ENCODE measurements at regions not wholly inside any gene's neighbourhood (a gene's known extent, or its start where the extent isn't known, plus 50 kb on each side); places are given as distances from the start of the nearest gene placed in this dataset.

- H3F3A ChIP-seq (ENCODE audit: low read depth), result no peaks in the 10 kb centered on the region
- no peaks in the 10 kb centered on the region for H3K79me2 ChIP-seq (ENCODE audit: insufficient read depth, low read length)
- H3K4me1 ChIP-seq (ENCODE audit: insufficient read depth, low read length, poor library complexity, severe bottlenecking), result no peaks in the 10 kb centered on the region
- no peak overlapping the region for H3K9ac ChIP-seq (ENCODE audit: low read depth, low read length, poor library complexity, severe bottlenecking)
- H4K20me1 ChIP-seq (ENCODE audit: insufficient read depth, low read length, poor library complexity, severe bottlenecking), result no peaks in the 10 kb centered on the region
- H3K36me3 ChIP-seq (ENCODE audit: insufficient read depth, low read length), result no peaks in the 10 kb centered on the region
- H3K4me3 ChIP-seq (ENCODE audit: low read length, poor library complexity, severe bottlenecking), result no peak overlapping the region
- H3K27me3 ChIP-seq (ENCODE audit: insufficient read depth, low read length, poor library complexity, severe bottlenecking), result no peaks in the 10 kb centered on the region
- TF ChIP-seq EZH2phosphoT487 (IDR thresholded peaks at IDR 0.05; ENCODE audit: borderline replicate concordance), result no peak
- TF ChIP-seq, protein P1, sequence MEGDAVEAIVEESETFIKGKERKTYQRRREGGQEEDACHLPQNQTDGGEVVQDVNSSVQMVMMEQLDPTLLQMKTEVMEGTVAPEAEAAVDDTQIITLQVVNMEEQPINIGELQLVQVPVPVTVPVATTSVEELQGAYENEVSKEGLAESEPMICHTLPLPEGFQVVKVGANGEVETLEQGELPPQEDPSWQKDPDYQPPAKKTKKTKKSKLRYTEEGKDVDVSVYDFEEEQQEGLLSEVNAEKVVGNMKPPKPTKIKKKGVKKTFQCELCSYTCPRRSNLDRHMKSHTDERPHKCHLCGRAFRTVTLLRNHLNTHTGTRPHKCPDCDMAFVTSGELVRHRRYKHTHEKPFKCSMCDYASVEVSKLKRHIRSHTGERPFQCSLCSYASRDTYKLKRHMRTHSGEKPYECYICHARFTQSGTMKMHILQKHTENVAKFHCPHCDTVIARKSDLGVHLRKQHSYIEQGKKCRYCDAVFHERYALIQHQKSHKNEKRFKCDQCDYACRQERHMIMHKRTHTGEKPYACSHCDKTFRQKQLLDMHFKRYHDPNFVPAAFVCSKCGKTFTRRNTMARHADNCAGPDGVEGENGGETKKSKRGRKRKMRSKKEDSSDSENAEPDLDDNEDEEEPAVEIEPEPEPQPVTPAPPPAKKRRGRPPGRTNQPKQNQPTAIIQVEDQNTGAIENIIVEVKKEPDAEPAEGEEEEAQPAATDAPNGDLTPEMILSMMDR (conservative IDR thresholded peaks at IDR 0.05; ENCODE audit: low read length), result no peak
- H2AFZ ChIP-seq (ENCODE audit: low read length), result no peak overlapping the region
- no peaks in the 10 kb centered on the region for H3K9me2 ChIP-seq (replicated peaks; ENCODE audit: low read depth, low read length)
- no peaks in the 10 kb centered on the region for H3K9me3 ChIP-seq (ENCODE audit: insufficient read depth, low read depth, low read length)
- H3K4me2 ChIP-seq (ENCODE audit: low read depth, low read length, poor library complexity, severe bottlenecking), result no peak overlapping the region
Measured at GRCh38 chr11:104279587-104279986, 115.6 kb upstream of the PDGFD start.

DNA sequence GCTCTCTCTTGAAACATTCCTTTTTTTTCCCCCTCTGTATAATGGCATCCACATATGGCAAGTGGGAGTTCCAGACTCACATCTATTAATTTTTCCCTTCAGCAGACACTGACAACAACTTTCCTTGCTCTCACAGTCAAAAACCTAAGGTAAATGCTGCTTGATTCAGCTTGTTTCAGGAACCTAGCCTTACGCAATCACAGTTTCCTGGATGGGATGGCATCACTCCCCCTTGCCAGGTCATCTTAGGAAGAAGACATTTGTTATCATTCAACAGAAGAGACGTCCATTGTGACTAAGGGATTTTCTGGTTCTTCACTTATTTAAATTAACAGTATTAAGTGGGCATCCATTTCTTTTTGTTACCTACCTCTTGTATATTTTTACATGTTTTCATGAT, 112.0 kb upstream of the PDGFD start:
- Histone ChIP-seq H3K9me3 (ENCODE audit: insufficient read depth, low read depth, low read length) (no peaks in the 10 kb centered on the region), H3K27me3 (ENCODE audit: insufficient read depth, low read length, poor library complexity, severe bottlenecking) (no peaks in the 10 kb centered on the region), H3F3A (ENCODE audit: low read depth) (no peaks in the 10 kb centered on the region), H4K20me1 (ENCODE audit: insufficient read depth, low read length, poor library complexity, severe bottlenecking) (no peaks in the 10 kb centered on the region), H3K4me2 (ENCODE audit: low read depth, low read length, poor library complexity, severe bottlenecking) (no peak overlapping the region), H3K79me2 (ENCODE audit: insufficient read depth, low read length) (no peaks in the 10 kb centered on the region), H3K9me2 (replicated peaks; ENCODE audit: low read depth, low read length) (no peaks in the 10 kb centered on the region), H3K36me3 (ENCODE audit: insufficient read depth, low read length) (no peaks in the 10 kb centered on the region), H3K9ac (ENCODE audit: low read depth, low read length, poor library complexity, severe bottlenecking) (no peak overlapping the region), H2AFZ (ENCODE audit: low read length) (no peak overlapping the region), H3K4me3 (ENCODE audit: low read length, poor library complexity, severe bottlenecking) (no peak overlapping the region), H3K4me1 (ENCODE audit: insufficient read depth, low read length, poor library complexity, severe bottlenecking) (no peaks in the 10 kb centered on the region)
- TF ChIP-seq, protein P1 (conservative IDR thresholded peaks at IDR 0.05; ENCODE audit: low read length), result no peak
- TF ChIP-seq EZH2phosphoT487 (IDR thresholded peaks at IDR 0.05; ENCODE audit: borderline replicate concordance), result no peak

DNA sequence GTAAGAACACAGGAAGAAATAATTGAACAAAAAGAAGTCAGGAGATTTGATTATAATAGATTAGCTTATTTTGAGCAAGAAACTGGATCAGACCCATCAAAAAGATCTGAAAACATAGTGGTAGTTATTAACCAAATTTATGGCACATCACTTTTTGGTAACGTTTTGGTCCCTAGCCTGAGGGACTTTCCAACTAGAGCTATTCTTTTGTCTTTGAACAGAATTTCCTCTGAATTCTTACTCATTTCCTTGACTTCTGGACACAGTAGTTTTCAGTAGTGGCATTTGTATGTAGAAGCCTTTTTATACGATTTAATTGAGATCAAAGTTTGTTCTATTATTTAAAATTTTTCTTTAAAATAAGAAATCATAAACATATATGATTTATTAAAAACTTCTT, 96.5 kb upstream of the PDGFD start:
- no peaks in the 10 kb centered on the region for H3K79me2 ChIP-seq (ENCODE audit: insufficient read depth, low read length)
- H3K9ac ChIP-seq (ENCODE audit: low read depth, low read length, poor library complexity, severe bottlenecking), result no peak overlapping the region
- TF ChIP-seq, protein P1 (conservative IDR thresholded peaks at IDR 0.05; ENCODE audit: low read length), result no peak
- no peak for TF ChIP-seq EZH2phosphoT487 (IDR thresholded peaks at IDR 0.05; ENCODE audit: borderline replicate concordance)
- no peaks in the 10 kb centered on the region for H4K20me1 ChIP-seq (ENCODE audit: insufficient read depth, low read length, poor library complexity, severe bottlenecking)
- H3K36me3 ChIP-seq (ENCODE audit: insufficient read depth, low read length), result no peaks in the 10 kb centered on the region
- H3K9me3 ChIP-seq (ENCODE audit: insufficient read depth, low read depth, low read length), result no peaks in the 10 kb centered on the region
- no peaks in the 10 kb centered on the region for H3K9me2 ChIP-seq (replicated peaks; ENCODE audit: low read depth, low read length)
- H2AFZ ChIP-seq (ENCODE audit: low read length), result no peak overlapping the region
- H3K4me3 ChIP-seq (ENCODE audit: low read length, poor library complexity, severe bottlenecking), result no peak overlapping the region
- H3K27me3 ChIP-seq (ENCODE audit: insufficient read depth, low read length, poor library complexity, severe bottlenecking), result no peaks in the 10 kb centered on the region
- H3K4me2 ChIP-seq (ENCODE audit: low read depth, low read length, poor library complexity, severe bottlenecking), result no peak overlapping the region
- no peaks in the 10 kb centered on the region for H3F3A ChIP-seq (ENCODE audit: low read depth)
- H3K4me1 ChIP-seq (ENCODE audit: insufficient read depth, low read length, poor library complexity, severe bottlenecking), result no peaks in the 10 kb centered on the region

Data from Loucy (cell line).